ENCODE measurements at regions not wholly inside any gene's neighbourhood (a gene's known extent, or its start where the extent isn't known, plus 50 kb on each side); places are given as distances from the start of the nearest gene placed in this dataset.
"Not testable (repeated sequence)": the region's sequence is repeated elsewhere in the genome, so short reads cannot be mapped to it uniquely, and the experiment has no call there.

GRCh38 chr22:49454726-49455125 is 372.9 kb downstream of the BRD1 start (continued):
- TF ChIP-seq ZNF565 (CRISPR knock-in tag; conservative IDR thresholded peaks at IDR 0.05; ENCODE audit: low read depth) (no peak), TSHZ2 (CRISPR knock-in tag; IDR thresholded peaks at IDR 0.05) (no peak)

GRCh38 chr22:49453771-49454170 is 373.9 kb downstream of the BRD1 start:
- TF ChIP-seq ZNF70 (CRISPR knock-in tag; IDR thresholded peaks at IDR 0.05) (no peak), ZNF8 (CRISPR knock-in tag; IDR thresholded peaks at IDR 0.05) (no peak), ZFP30 (CRISPR knock-in tag; IDR thresholded peaks at IDR 0.05) (no peak), ARNTL (CRISPR knock-in tag; IDR thresholded peaks at IDR 0.05; ENCODE audit: borderline replicate concordance, low read depth) (no peak), GLIS3 (CRISPR knock-in tag; IDR thresholded peaks at IDR 0.05) (no peak), CSRNP3 (CRISPR knock-in tag; IDR thresholded peaks at IDR 0.05) (no peak), POU6F1 (CRISPR knock-in tag; IDR thresholded peaks at IDR 0.05; ENCODE audit: borderline replicate concordance, low read depth) (no peak), CREB5 (CRISPR knock-in tag; IDR thresholded peaks at IDR 0.05; ENCODE audit: low read depth) (no peak), ZC3H10 (CRISPR knock-in tag; IDR thresholded peaks at IDR 0.05) (no peak), OSR1 (CRISPR knock-in tag; IDR thresholded peaks at IDR 0.05) (no peak), TSHZ2 (CRISPR knock-in tag; IDR thresholded peaks at IDR 0.05) (no peak)
- no peak for ATAC-seq

- not testable (repeated sequence) for ATAC-seq
Measured at GRCh38 chr22:49453019-49453418, 374.7 kb downstream of the BRD1 start.

GRCh38 chr22:49452362-49452946 is 375.2 kb downstream of the BRD1 start:
- ATAC-seq = no peak
- no peak for TF ChIP-seq TSHZ2 (CRISPR knock-in tag; IDR thresholded peaks at IDR 0.05)
- TF ChIP-seq CSRNP3 (CRISPR knock-in tag; IDR thresholded peaks at IDR 0.05) = no peak
- no peak for TF ChIP-seq GLIS3 (CRISPR knock-in tag; IDR thresholded peaks at IDR 0.05)
- TF ChIP-seq CREB5 (CRISPR knock-in tag; IDR thresholded peaks at IDR 0.05; ENCODE audit: low read depth) = no peak
- TF ChIP-seq PPARA (CRISPR knock-in tag; IDR thresholded peaks at IDR 0.05; ENCODE audit: borderline replicate concordance) = no peak
- no peak for TF ChIP-seq TCF4 (CRISPR knock-in tag; IDR thresholded peaks at IDR 0.05; ENCODE audit: borderline replicate concordance)
- TF ChIP-seq SNAI2 (CRISPR knock-in tag; IDR thresholded peaks at IDR 0.05) = no peak
- TF ChIP-seq ZNF565 (CRISPR knock-in tag; conservative IDR thresholded peaks at IDR 0.05; ENCODE audit: low read depth) = no peak
- TF ChIP-seq ZFP3 (CRISPR knock-in tag; IDR thresholded peaks at IDR 0.05) = no peak
- no peak for TF ChIP-seq ZFP30 (CRISPR knock-in tag; IDR thresholded peaks at IDR 0.05)
- TF ChIP-seq ZC3H10 (CRISPR knock-in tag; IDR thresholded peaks at IDR 0.05) = no peak

Data from SK-N-SH treated with all-trans-retinoic acid at 6 μM for 48 hours (cell line).